GM12892 (cell line): ENCODE measurements at regions not wholly inside any gene's neighbourhood (a gene's known extent, or its start where the extent isn't known, plus 50 kb on each side); places are given as distances from the start of the nearest gene placed in this dataset.

Source experiments
- DNase-seq: peaks from one replicate; pipeline ENCODE4 v3.0.0; 2011; ENCODE audit not compliant: insufficient read length
- FAIRE-seq: peaks from 2 replicates; lab custom pipeline; 2011; peaks lifted over from hg19 to GRCh38; lab: Jason Lieb, UNC
- POLR2A ChIP-seq: IDR thresholded peaks from 2 replicates; pipeline ENCODE4 v1.6.1; 2011; ENCODE audit warnings: low read depth, low read length, control low read depth
- POLR2AphosphoS5 ChIP-seq: IDR thresholded peaks from 2 replicates; pipeline ENCODE4 v1.6.1; 2011; ENCODE audit warnings: low read depth, low read length, control low read depth
- TAF1 ChIP-seq: IDR thresholded peaks from 2 replicates; pipeline ENCODE4 v1.6.1; 2011; ENCODE audit warnings: low read depth, mild to moderate bottlenecking, control low read depth, low read length, borderline replicate concordance

GRCh38 chr5:23302438-23302837 lies 205.0 kb upstream of the PRDM9 start:
- no peak for DNase-seq
- FAIRE-seq = no peak
- TF ChIP-seq POLR2A (no peak), POLR2AphosphoS5 (no peak), TAF1 (no peak)

GRCh38 chr5:23289162-23289561 lies 218.2 kb upstream of the PRDM9 start:
- FAIRE-seq (no peak), DNase-seq (no peak)
- no peak for TF ChIP-seq POLR2AphosphoS5
- no peak for TF ChIP-seq TAF1
- TF ChIP-seq POLR2A = no peak

- FAIRE-seq (no peak), DNase-seq (no peak)
- TF ChIP-seq POLR2A (no peak), TAF1 (no peak), POLR2AphosphoS5 (no peak)
These were observed 222.8 kb upstream of the PRDM9 start for GRCh38 chr5:23284656-23285055.

- FAIRE-seq = no peak
- no peak for DNase-seq
- TF ChIP-seq POLR2A = no peak
- no peak for TF ChIP-seq TAF1
- no peak for TF ChIP-seq POLR2AphosphoS5
These were observed 233.2 kb upstream of the PRDM9 start for GRCh38 chr5:23274171-23274570.

GRCh38 chr5:23269981-23270380 lies 237.4 kb upstream of the PRDM9 start:
- TF ChIP-seq TAF1 = no peak
- TF ChIP-seq POLR2A = no peak
- no peak for TF ChIP-seq POLR2AphosphoS5
- DNase-seq (no peak), FAIRE-seq (no peak)

GRCh38 chr5:23268136-23268535 lies 239.3 kb upstream of the PRDM9 start:
- no peak for TF ChIP-seq POLR2A
- TF ChIP-seq TAF1 = no peak
- TF ChIP-seq POLR2AphosphoS5 = no peak
- FAIRE-seq (no peak), DNase-seq (no peak)

- FAIRE-seq (no peak), DNase-seq (no peak)
- TF ChIP-seq POLR2A = no peak
- no peak for TF ChIP-seq POLR2AphosphoS5
These were observed 246.8 kb upstream of the PRDM9 start for GRCh38 chr5:23260621-23261020.

GRCh38 chr5:23257656-23258055 lies 249.8 kb upstream of the PRDM9 start:
- DNase-seq (no peak), FAIRE-seq (no peak)
- TF ChIP-seq POLR2AphosphoS5 (no peak), POLR2A (no peak)

GRCh38 chr5:23253621-23254198 lies 253.7 kb upstream of the PRDM9 start:
- DNase-seq = no peak
- no peak for TF ChIP-seq POLR2AphosphoS5
- TF ChIP-seq TAF1 = no peak
- no peak for TF ChIP-seq POLR2A
- no peak for FAIRE-seq

GRCh38 chr5:23242891-23243290 lies 264.5 kb upstream of the PRDM9 start:
- no peak for TF ChIP-seq TAF1
- no peak for TF ChIP-seq POLR2AphosphoS5
- no peak for TF ChIP-seq POLR2A
- no peak for DNase-seq
- no peak for FAIRE-seq

- TF ChIP-seq POLR2A (no peak), POLR2AphosphoS5 (no peak), TAF1 (no peak)
- FAIRE-seq = no peak
- DNase-seq = no peak
These were observed 272.2 kb upstream of the PRDM9 start for GRCh38 chr5:23235246-23235645.

GRCh38 chr5:23234197-23234596 lies 273.2 kb upstream of the PRDM9 start:
- FAIRE-seq (no peak), DNase-seq (no peak)
- TF ChIP-seq POLR2A (no peak), TAF1 (no peak)
